Lung (tissue), 11 donors: ENCODE measurements at regions not wholly inside any gene's neighbourhood (a gene's known extent, or its start where the extent isn't known, plus 50 kb on each side); places are given as distances from the start of the nearest gene placed in this dataset.
"Not testable (repeated sequence)": the region's sequence is repeated elsewhere in the genome, so short reads cannot be mapped to it uniquely, and the experiment has no call there.

ENCODE experiments used
- ATAC-seq: fragments of 200-7000 bp; cut with Tn5 transposase; one replicate; pipeline ENCODE4 v1.9.1; 2020; ENCODE audit warnings: moderate number of reproducible peaks; ENCODE audit not compliant: insufficient read depth, low FRiP score
- DNase-seq, 3 donors: peaks; one replicate each; pipeline ENCODE4 v3.0.0-alpha.2; 2013 to 2017
- H3K27ac ChIP-seq, 2 donors: one replicate each; pipeline ENCODE4 v1.5.1; 2013; ENCODE audit warnings: mild to moderate bottlenecking in 2 of 2, moderate library complexity in 2 of 2, control low read depth in 1 of 2, inconsistent platforms in 1 of 2, low read depth in 1 of 2, low read length in 1 of 2
- H3K27me3 ChIP-seq, 3 donors: one replicate each; pipeline ENCODE4 v1.5.1; 2013; ENCODE audit warnings: low read length in 2 of 3; ENCODE audit not compliant: control insufficient read depth in 3 of 3, insufficient read depth in 3 of 3
- H3K36me3 ChIP-seq, 4 donors: one replicate each; pipeline ENCODE4 v1.5.1; 2013; ENCODE audit warnings: low read length in 4 of 4, mild to moderate bottlenecking in 1 of 4, moderate library complexity in 1 of 4; ENCODE audit not compliant: control insufficient read depth in 4 of 4, insufficient read depth in 4 of 4
- H3K4me1 ChIP-seq, 5 donors: one replicate each; pipeline ENCODE4 v1.5.1; 2013; ENCODE audit warnings: low read length in 5 of 5, mild to moderate bottlenecking in 2 of 5, moderate library complexity in 1 of 5; ENCODE audit not compliant: control insufficient read depth in 5 of 5, insufficient read depth in 5 of 5
- H3K4me3 ChIP-seq: one replicate; pipeline ENCODE4 v1.5.1; 2013; ENCODE audit warnings: mild to moderate bottlenecking, control low read depth, moderate library complexity
- H3K9ac ChIP-seq, 2 donors: one replicate each; pipeline ENCODE4 v1.5.1; 2013; ENCODE audit warnings: low read length in 2 of 2, control low read depth in 1 of 2; ENCODE audit not compliant: insufficient read depth in 1 of 2
- H3K9me3 ChIP-seq, 4 donors: one replicate each; pipeline ENCODE4 v1.5.1; 2013; ENCODE audit warnings: low read length in 3 of 4, mild to moderate bottlenecking in 1 of 4, moderate library complexity in 1 of 4; ENCODE audit not compliant: control insufficient read depth in 4 of 4, insufficient read depth in 3 of 4
- CTCF ChIP-seq: IDR thresholded peaks from 2 replicates; pipeline ENCODE4 v1.5.1; 2012; ENCODE audit warnings: mild to moderate bottlenecking; ENCODE audit errors: control extremely low read depth, extremely low read depth
- WGBS, 2 donors: extraction: QIAGEN DNeasy Blood & Tissue Kit; methylation state at CpG; one replicate each; pipeline ENCODE4 v1.1.7; 2013; 5-methylcytosine and 5-hydroxymethylcytosine counted together
- donor health status: control.
- donor health status: control.
- donor health status: Bipolar disorder and iron deficiency.
- donor health status: healthy.
- donor health status: DM: yes; HTN: yes; CAD: no.

GRCh38 chr4:147160908-147161513 is 215.3 kb upstream of the TTC29 start:
- H3K27me3 ChIP-seq: no peaks in the 10 kb centered on the region
- peaks cover 0 to 20% (median 0%) of the 10 kb centered on the region in 5 donors for H3K4me1 ChIP-seq
- DNase-seq: peak; percentile 50 to 83 (median 77)
- ATAC-seq: peak; percentile 79
- H3K9ac ChIP-seq: no peak overlapping the region
- H3K27ac ChIP-seq: no peak overlapping the region
- no peak for TF ChIP-seq CTCF
- WGBS, 2 donors: 36 to 39% methylated on average over 3 of the region's 3 CpGs
- no peak overlapping the region for H3K4me3 ChIP-seq
- no peaks in the 10 kb centered on the region for H3K9me3 ChIP-seq
- no peaks in the 10 kb centered on the region for H3K36me3 ChIP-seq

- no peaks in the 10 kb centered on the region for H3K36me3 ChIP-seq
- no peak for ATAC-seq
- no peaks in the 10 kb centered on the region for H3K27me3 ChIP-seq
- no peak overlapping the region for H3K9ac ChIP-seq
- peaks cover 0 to 2% (median 0%) of the 10 kb centered on the region in 5 donors for H3K4me1 ChIP-seq
- H3K4me3 ChIP-seq: no peak overlapping the region
- H3K9me3 ChIP-seq: no peaks in the 10 kb centered on the region
- peak in 2 of 3 donors; percentile 41 to 45 for DNase-seq
- H3K27ac ChIP-seq: no peak overlapping the region
- no peak for TF ChIP-seq CTCF
Measured at GRCh38 chr4:147163311-147163710, 217.6 kb upstream of the TTC29 start.

GRCh38 chr4:147168200-147168599 is 222.5 kb upstream of the TTC29 start:
- ATAC-seq: not testable (repeated sequence)

GRCh38 chr4:147173322-147173721 is 227.7 kb upstream of the TTC29 start:
- peak overlapping the region in 1 of 2 donors; percentile 64 for H3K27ac ChIP-seq
- H3K36me3 ChIP-seq: no peaks in the 10 kb centered on the region
- no peak overlapping the region for H3K9ac ChIP-seq
- H3K4me3 ChIP-seq: no peak overlapping the region
- H3K4me1 ChIP-seq: peaks cover 0 to 13% (median 0%) of the 10 kb centered on the region in 5 donors
- no peaks in the 10 kb centered on the region for H3K27me3 ChIP-seq
- H3K9me3 ChIP-seq: no peaks in the 10 kb centered on the region
- WGBS, 2 donors: 95 to 97% methylated on average over 1 of the region's 1 CpG
- DNase-seq: no peak
- no peak for ATAC-seq
- TF ChIP-seq CTCF: no peak

More at GRCh38 chr4:147168200-147168599, 222.5 kb upstream of the TTC29 start:
- H3K27me3 ChIP-seq, H3K36me3 ChIP-seq, H3K4me1 ChIP-seq, H3K9ac ChIP-seq, H3K9me3 ChIP-seq, H3K27ac ChIP-seq, H3K4me3 ChIP-seq, DNase-seq: not testable (repeated sequence)
